Omental fat pad (tissue), 3 donors: ENCODE measurements at regions not wholly inside any gene's neighbourhood (a gene's known extent, or its start where the extent isn't known, plus 50 kb on each side); places are given as distances from the start of the nearest gene placed in this dataset.

ENCODE experiments used
- ATAC-seq: fragments of 150-250 bp; one replicate; pipeline ENCODE4 v1.9.1; 2016; ENCODE audit warnings: mild to moderate bottlenecking, moderate library complexity; ENCODE audit not compliant: low FRiP score
- DNase-seq: peaks from one replicate; pipeline ENCODE4 v3.0.0-alpha.2; 2019; ENCODE audit warnings: low spot score
- CTCF ChIP-seq, 3 donors: fragments of 450-650 bp; IDR thresholded peaks; one replicate each; pipeline ENCODE4 v1.5.1; 2016 to 2017; ENCODE audit warnings: antibody characterized with exemption in 3 of 3, mild to moderate bottlenecking in 3 of 3, moderate library complexity in 2 of 3

- ATAC-seq (no peak), DNase-seq (no peak)
- TF ChIP-seq CTCF (IDR thresholded peaks at IDR 0.05): no peak
Observed at GRCh38 chr5:71841107-71841506, 122.0 kb downstream of the CARTPT start.

GRCh38 chr5:71843111-71843510, 124.0 kb downstream of the CARTPT start:
- TF ChIP-seq CTCF (IDR thresholded peaks at IDR 0.05): no peak

GRCh38 chr5:71844862-71845261, 125.8 kb downstream of the CARTPT start:
- TF ChIP-seq CTCF (IDR thresholded peaks at IDR 0.05): no peak
- no peak for DNase-seq

More at GRCh38 chr5:71843111-71843510, 124.0 kb downstream of the CARTPT start:
- no peak for ATAC-seq
- no peak for DNase-seq

GRCh38 chr5:71859515-71859914, 140.4 kb downstream of the CARTPT start:
- ATAC-seq (no peak), DNase-seq (no peak)
- TF ChIP-seq CTCF (IDR thresholded peaks at IDR 0.05): no peak

More at GRCh38 chr5:71844862-71845261, 125.8 kb downstream of the CARTPT start:
- ATAC-seq: no peak

- no peak for TF ChIP-seq CTCF (IDR thresholded peaks at IDR 0.05)
- DNase-seq (no peak), ATAC-seq (no peak)
Observed at GRCh38 chr5:71860048-71860447, 141.0 kb downstream of the CARTPT start.

GRCh38 chr5:71861682-71862081, 142.6 kb downstream of the CARTPT start:
- TF ChIP-seq CTCF (IDR thresholded peaks at IDR 0.05): no peak
- ATAC-seq: no peak

GRCh38 chr5:71862087-71862486, 143.0 kb downstream of the CARTPT start:
- no peak for TF ChIP-seq CTCF (IDR thresholded peaks at IDR 0.05)
- no peak for DNase-seq
- ATAC-seq: no peak

More at GRCh38 chr5:71861682-71862081, 142.6 kb downstream of the CARTPT start:
- no peak for DNase-seq
